Liver (tissue), 3 donors: ENCODE measurements at regions not wholly inside any gene's neighbourhood (a gene's known extent, or its start where the extent isn't known, plus 50 kb on each side); places are given as distances from the start of the nearest gene placed in this dataset.

Experiments
- CTCF ChIP-seq: fragments of 150-350 bp; IDR thresholded peaks from 2 replicates; pipeline ENCODE4 v1.5.1; 2017; ENCODE audit warnings: improper control_type of control experiment, low read depth, low read length; ENCODE audit not compliant: missing input control
- MAX ChIP-seq: IDR thresholded peaks from 2 replicates; pipeline ENCODE4 v1.6.1; 2016; ENCODE audit warnings: antibody characterized with exemption
- SP1 ChIP-seq: IDR thresholded peaks from 2 replicates; pipeline ENCODE4 v1.6.1; 2018; ENCODE audit warnings: antibody characterized with exemption, mild to moderate bottlenecking
- TAF1 ChIP-seq: conservative IDR thresholded peaks from 2 replicates; pipeline ENCODE4 v1.6.1; 2016; ENCODE audit warnings: antibody characterized with exemption, mild to moderate bottlenecking
- YY1 ChIP-seq: IDR thresholded peaks from 2 replicates; pipeline ENCODE4 v1.6.1; 2016; ENCODE audit warnings: antibody characterized with exemption, mild to moderate bottlenecking
- donor health status: healthy.
- donor health status: healthy.

- TF ChIP-seq CTCF (no peak), SP1 (no peak), TAF1 (no peak), MAX (no peak), YY1 (no peak)
These were observed 145.5 kb upstream of the DUSP21 start for GRCh38 chrX:44698357-44698756.
